ENCODE measurements at regions not wholly inside any gene's neighbourhood (a gene's known extent, or its start where the extent isn't known, plus 50 kb on each side); places are given as distances from the start of the nearest gene placed in this dataset.

DNA sequence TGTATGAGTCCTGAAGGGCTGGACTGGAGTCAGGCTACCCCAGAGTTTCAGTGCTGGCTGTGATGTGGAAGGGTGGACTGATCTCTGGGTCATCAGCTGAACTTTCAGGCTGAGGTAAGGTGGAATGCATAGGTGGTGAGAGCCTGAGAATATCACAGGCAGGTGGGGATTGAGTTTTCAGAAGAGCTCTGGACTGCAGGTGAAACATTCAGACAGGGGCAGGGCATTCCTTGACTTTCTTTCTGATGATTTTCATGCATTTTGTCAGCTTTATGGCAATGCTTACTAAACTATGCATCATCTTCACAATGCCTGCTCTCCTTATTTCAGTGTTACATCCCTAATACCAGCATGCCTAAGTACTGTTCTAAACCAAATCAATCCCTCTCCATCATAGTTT is 755.0 kb downstream of the KCNA4 start:
- no peaks in the 10 kb centered on the region for H3F3A ChIP-seq (ENCODE audit: low read depth)
- H3K79me2 ChIP-seq (ENCODE audit: insufficient read depth, low read length): no peaks in the 10 kb centered on the region
- H3K9me3 ChIP-seq (ENCODE audit: insufficient read depth, low read depth, low read length): no peaks in the 10 kb centered on the region
- H3K9me2 ChIP-seq (replicated peaks; ENCODE audit: low read depth, low read length): no peaks in the 10 kb centered on the region
- no peaks in the 10 kb centered on the region for H3K36me3 ChIP-seq (ENCODE audit: insufficient read depth, low read length)
- no peaks in the 10 kb centered on the region for H3K4me1 ChIP-seq (ENCODE audit: insufficient read depth, low read length, poor library complexity, severe bottlenecking)
- H3K4me3 ChIP-seq (ENCODE audit: low read length, poor library complexity, severe bottlenecking): no peak overlapping the region
- no peak overlapping the region for H2AFZ ChIP-seq (ENCODE audit: low read length)
- no peaks in the 10 kb centered on the region for H3K27me3 ChIP-seq (ENCODE audit: insufficient read depth, low read length, poor library complexity, severe bottlenecking)
- no peaks in the 10 kb centered on the region for H4K20me1 ChIP-seq (ENCODE audit: insufficient read depth, low read length, poor library complexity, severe bottlenecking)
- TF ChIP-seq, protein P1, sequence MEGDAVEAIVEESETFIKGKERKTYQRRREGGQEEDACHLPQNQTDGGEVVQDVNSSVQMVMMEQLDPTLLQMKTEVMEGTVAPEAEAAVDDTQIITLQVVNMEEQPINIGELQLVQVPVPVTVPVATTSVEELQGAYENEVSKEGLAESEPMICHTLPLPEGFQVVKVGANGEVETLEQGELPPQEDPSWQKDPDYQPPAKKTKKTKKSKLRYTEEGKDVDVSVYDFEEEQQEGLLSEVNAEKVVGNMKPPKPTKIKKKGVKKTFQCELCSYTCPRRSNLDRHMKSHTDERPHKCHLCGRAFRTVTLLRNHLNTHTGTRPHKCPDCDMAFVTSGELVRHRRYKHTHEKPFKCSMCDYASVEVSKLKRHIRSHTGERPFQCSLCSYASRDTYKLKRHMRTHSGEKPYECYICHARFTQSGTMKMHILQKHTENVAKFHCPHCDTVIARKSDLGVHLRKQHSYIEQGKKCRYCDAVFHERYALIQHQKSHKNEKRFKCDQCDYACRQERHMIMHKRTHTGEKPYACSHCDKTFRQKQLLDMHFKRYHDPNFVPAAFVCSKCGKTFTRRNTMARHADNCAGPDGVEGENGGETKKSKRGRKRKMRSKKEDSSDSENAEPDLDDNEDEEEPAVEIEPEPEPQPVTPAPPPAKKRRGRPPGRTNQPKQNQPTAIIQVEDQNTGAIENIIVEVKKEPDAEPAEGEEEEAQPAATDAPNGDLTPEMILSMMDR (conservative IDR thresholded peaks at IDR 0.05; ENCODE audit: low read length): no peak
- no peak for TF ChIP-seq EZH2phosphoT487 (IDR thresholded peaks at IDR 0.05; ENCODE audit: borderline replicate concordance)
- no peak overlapping the region for H3K9ac ChIP-seq (ENCODE audit: low read depth, low read length, poor library complexity, severe bottlenecking)
- H3K4me2 ChIP-seq (ENCODE audit: low read depth, low read length, poor library complexity, severe bottlenecking): no peak overlapping the region

GRCh38 chr11:29260939-29261705 is 755.7 kb downstream of the KCNA4 start:
- Histone ChIP-seq H3F3A (ENCODE audit: low read depth) (no peaks in the 10 kb centered on the region), H3K36me3 (ENCODE audit: insufficient read depth, low read length) (no peaks in the 10 kb centered on the region), H3K4me3 (ENCODE audit: low read length, poor library complexity, severe bottlenecking) (no peak overlapping the region), H3K27me3 (ENCODE audit: insufficient read depth, low read length, poor library complexity, severe bottlenecking) (no peaks in the 10 kb centered on the region), H4K20me1 (ENCODE audit: insufficient read depth, low read length, poor library complexity, severe bottlenecking) (no peaks in the 10 kb centered on the region), H3K79me2 (ENCODE audit: insufficient read depth, low read length) (no peaks in the 10 kb centered on the region), H2AFZ (ENCODE audit: low read length) (no peak overlapping the region), H3K4me2 (ENCODE audit: low read depth, low read length, poor library complexity, severe bottlenecking) (no peak overlapping the region), H3K9me3 (ENCODE audit: insufficient read depth, low read depth, low read length) (no peaks in the 10 kb centered on the region), H3K9me2 (replicated peaks; ENCODE audit: low read depth, low read length) (no peaks in the 10 kb centered on the region), H3K9ac (ENCODE audit: low read depth, low read length, poor library complexity, severe bottlenecking) (no peak overlapping the region), H3K4me1 (ENCODE audit: insufficient read depth, low read length, poor library complexity, severe bottlenecking) (no peaks in the 10 kb centered on the region)
- TF ChIP-seq EZH2phosphoT487 (IDR thresholded peaks at IDR 0.05; ENCODE audit: borderline replicate concordance): no peak
- TF ChIP-seq, protein P1 (conservative IDR thresholded peaks at IDR 0.05; ENCODE audit: low read length): no peak

DNA sequence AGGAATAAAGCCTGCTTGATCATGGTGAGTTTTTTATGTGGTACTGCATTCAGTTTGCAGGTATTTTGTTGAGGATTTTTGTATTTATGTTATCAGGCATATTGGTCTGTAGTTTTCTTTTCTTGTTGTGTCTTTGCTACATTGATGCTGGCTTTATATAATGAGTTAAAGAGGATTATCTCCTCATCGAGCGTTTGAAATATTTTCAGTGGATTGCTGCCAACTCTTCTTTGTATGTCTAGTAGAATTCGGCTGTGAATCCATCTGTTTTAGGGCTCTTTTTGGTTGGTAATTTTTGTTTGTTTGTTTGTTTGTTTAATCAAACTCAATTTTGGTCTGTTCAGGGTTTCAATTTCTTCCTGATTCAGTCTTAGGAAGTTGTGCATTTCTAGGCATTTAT is 758.4 kb downstream of the KCNA4 start:
- H3K4me3 ChIP-seq (ENCODE audit: low read length, poor library complexity, severe bottlenecking): no peak overlapping the region

More for the DNA sequence above, 758.4 kb downstream of the KCNA4 start:
- Histone ChIP-seq H4K20me1 (ENCODE audit: insufficient read depth, low read length, poor library complexity, severe bottlenecking) (no peaks in the 10 kb centered on the region), H2AFZ (ENCODE audit: low read length) (no peak overlapping the region), H3K79me2 (ENCODE audit: insufficient read depth, low read length) (no peaks in the 10 kb centered on the region), H3K4me2 (ENCODE audit: low read depth, low read length, poor library complexity, severe bottlenecking) (no peak overlapping the region), H3F3A (ENCODE audit: low read depth) (no peaks in the 10 kb centered on the region), H3K36me3 (ENCODE audit: insufficient read depth, low read length) (no peaks in the 10 kb centered on the region), H3K9ac (ENCODE audit: low read depth, low read length, poor library complexity, severe bottlenecking) (no peak overlapping the region), H3K4me1 (ENCODE audit: insufficient read depth, low read length, poor library complexity, severe bottlenecking) (no peaks in the 10 kb centered on the region), H3K9me2 (replicated peaks; ENCODE audit: low read depth, low read length) (no peaks in the 10 kb centered on the region), H3K9me3 (ENCODE audit: insufficient read depth, low read depth, low read length) (no peaks in the 10 kb centered on the region), H3K27me3 (ENCODE audit: insufficient read depth, low read length, poor library complexity, severe bottlenecking) (no peaks in the 10 kb centered on the region)
- TF ChIP-seq, protein P1 (conservative IDR thresholded peaks at IDR 0.05; ENCODE audit: low read length): no peak
- no peak for TF ChIP-seq EZH2phosphoT487 (IDR thresholded peaks at IDR 0.05; ENCODE audit: borderline replicate concordance)

Data from Loucy (cell line).